LNCaP clone FGC (cell line): ENCODE measurements at regions not wholly inside any gene's neighbourhood (a gene's known extent, or its start where the extent isn't known, plus 50 kb on each side); places are given as distances from the start of the nearest gene placed in this dataset.
A peak's percentile ranks its signal among the peaks of the same experiment; 100 is the strongest.

Experiments used
- DNase-seq: peaks from one replicate; pipeline ENCODE4 v3.0.0-alpha.2; 2011; ENCODE audit warnings: low read depth
- H3K4me3 ChIP-seq: 2 replicates; pipeline ENCODE4 v1.5.1; 2011; ENCODE audit warnings: mild to moderate bottlenecking, low read depth, low read length, control low read depth
- TF ChIP-seq, protein P1 (sequence below): IDR thresholded peaks from 2 replicates; pipeline ENCODE4 v1.5.1; 2012; ENCODE audit warnings: mild to moderate bottlenecking; ENCODE audit not compliant: control insufficient read depth, insufficient read depth; ENCODE audit errors: extremely low read depth

DNA sequence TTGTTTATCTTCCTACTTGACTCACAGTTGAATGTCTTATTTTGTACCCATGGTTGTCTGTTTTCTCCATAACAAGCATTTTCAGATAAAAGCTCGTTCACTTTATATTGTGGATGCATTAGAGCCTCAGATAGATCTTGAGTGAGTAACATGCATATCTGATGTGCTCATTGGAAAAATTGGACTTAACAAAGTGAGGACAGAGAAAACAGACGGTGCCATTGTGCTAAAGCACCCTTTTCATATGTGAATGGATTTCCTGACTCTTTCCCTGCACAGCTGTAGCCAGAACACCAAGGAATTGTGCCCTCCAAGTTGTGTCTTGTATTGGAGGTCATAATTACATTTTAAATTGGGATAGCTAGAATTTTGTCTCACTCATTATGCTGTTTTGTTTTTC is 325.8 kb upstream of the MEF2C start:
- no peak for DNase-seq
- no peak overlapping the region for H3K4me3 ChIP-seq
- TF ChIP-seq, protein P1, sequence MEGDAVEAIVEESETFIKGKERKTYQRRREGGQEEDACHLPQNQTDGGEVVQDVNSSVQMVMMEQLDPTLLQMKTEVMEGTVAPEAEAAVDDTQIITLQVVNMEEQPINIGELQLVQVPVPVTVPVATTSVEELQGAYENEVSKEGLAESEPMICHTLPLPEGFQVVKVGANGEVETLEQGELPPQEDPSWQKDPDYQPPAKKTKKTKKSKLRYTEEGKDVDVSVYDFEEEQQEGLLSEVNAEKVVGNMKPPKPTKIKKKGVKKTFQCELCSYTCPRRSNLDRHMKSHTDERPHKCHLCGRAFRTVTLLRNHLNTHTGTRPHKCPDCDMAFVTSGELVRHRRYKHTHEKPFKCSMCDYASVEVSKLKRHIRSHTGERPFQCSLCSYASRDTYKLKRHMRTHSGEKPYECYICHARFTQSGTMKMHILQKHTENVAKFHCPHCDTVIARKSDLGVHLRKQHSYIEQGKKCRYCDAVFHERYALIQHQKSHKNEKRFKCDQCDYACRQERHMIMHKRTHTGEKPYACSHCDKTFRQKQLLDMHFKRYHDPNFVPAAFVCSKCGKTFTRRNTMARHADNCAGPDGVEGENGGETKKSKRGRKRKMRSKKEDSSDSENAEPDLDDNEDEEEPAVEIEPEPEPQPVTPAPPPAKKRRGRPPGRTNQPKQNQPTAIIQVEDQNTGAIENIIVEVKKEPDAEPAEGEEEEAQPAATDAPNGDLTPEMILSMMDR = no peak

DNA sequence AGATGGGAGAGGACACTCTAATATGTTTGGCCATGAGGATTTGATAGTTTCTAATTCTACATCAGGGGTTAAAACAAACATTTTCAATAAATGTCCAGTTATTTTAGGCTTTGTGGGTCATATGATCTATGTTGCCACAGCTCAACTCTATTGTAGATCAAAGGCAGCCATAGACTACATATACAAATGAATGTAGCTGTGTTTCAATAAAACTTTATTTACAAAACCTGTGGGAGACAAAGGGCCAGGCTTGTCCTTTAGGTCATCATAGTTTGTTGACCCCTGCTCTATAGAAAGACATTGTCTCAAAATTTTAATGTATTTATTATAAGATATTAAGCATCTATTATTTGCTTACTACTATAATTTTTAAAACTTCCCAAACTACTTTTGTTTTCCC is 325.4 kb upstream of the MEF2C start:
- no peak for DNase-seq
- no peak overlapping the region for H3K4me3 ChIP-seq
- TF ChIP-seq, protein P1 = no peak

DNA sequence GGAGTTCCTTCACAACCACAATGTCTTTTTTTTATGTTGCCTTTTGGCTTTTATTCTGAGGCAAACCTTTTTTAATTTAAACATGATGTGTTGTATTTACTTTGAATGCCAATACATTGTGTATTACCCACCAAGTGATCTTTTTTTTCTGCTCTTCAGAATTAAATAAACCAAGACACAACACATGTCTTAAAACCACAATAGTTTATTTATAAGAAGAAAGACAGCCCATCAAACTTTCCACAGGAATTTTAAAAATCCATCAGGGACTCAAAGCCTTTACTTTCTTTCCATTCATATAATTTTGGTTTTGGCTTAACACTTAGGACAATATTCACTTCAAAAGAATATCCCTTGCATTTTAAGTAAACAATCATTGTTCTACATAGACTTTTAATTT is 321.8 kb upstream of the MEF2C start:
- no peak overlapping the region for H3K4me3 ChIP-seq
- DNase-seq = no peak
- TF ChIP-seq, protein P1 = no peak

DNA sequence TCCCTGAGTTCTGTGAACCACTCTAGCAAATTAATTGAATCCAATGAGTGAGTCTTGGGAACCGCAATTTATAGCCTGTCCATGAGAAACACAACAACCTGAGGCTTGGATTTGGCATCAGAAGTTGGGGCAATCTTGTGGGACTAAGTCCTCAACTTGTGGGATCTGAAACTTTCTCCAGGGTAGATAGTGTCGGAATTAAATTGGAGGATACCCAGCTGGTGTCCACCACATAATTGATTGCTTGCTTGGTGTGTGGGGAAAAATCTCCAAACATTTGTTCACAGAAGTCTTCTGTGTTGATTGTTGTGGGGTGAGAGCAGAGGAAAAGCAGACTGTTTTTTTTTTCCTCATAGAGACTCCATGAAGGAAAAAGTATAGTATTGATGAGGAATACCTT is 320.6 kb upstream of the MEF2C start:
- no peak for DNase-seq
- TF ChIP-seq, protein P1 = no peak
- no peak overlapping the region for H3K4me3 ChIP-seq

DNA sequence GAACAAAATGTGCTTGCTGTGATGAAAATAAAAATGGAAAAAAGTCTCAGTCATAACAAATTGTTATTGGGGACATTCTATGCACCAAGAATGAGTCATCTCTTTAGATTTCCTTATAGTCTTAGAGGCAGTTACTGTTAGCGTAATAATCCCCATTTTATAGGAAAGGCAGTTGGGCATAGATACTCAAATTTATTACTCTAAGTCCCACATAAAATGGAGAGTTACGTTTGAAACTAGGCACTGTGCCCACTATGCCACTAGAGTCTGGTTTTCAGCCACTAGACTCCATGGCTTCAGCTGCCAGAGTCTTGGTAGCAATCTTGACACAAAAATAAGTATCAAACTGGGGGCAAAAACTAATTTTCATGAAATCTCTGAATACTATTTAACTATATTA is 317.9 kb upstream of the MEF2C start:
- H3K4me3 ChIP-seq = no peak overlapping the region
- TF ChIP-seq, protein P1 = no peak
- DNase-seq = peak; percentile 23

DNA sequence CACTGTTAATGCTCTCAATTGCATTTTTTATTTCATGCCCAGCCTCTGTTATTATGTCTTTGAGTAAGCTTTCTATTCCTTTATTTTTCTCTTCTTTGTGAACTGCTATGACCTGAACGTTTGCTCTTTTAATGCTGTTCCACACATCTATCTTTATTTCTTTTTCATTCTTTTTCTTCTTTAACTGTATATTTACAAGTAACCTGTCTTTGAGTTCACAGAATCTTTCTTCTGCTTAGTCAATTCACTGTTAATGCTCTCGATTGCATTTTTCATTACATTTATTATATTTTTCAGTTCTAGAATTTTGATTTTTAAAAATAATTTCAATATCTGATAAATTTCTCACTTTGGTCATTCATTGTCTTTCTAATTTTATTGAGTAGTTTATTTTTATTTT is 316.3 kb upstream of the MEF2C start:
- no peak overlapping the region for H3K4me3 ChIP-seq
- TF ChIP-seq, protein P1 = no peak
- no peak for DNase-seq

DNA sequence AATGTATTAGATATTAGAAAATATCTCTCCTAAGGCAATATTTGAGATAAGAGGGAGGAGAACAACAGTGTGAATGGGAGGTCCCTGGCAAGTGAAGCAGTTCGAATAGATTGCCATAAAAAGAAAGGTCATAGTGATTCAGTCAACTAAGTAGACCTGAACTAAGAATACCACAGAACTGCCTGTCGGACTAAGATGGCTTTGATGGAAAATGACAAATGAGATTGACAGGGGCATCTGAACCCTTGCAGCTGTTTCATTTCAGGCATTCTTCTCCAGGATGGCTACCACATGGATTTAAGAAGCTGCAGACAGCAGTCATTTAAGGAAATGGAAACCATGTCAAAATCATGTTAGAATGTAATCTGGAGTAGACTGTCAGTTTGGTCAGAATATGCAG is 308.4 kb upstream of the MEF2C start:
- TF ChIP-seq, protein P1 = no peak
- no peak for DNase-seq
- H3K4me3 ChIP-seq = no peak overlapping the region
